Mammary epithelial cell (primary cell): ENCODE measurements at regions not wholly inside any gene's neighbourhood (a gene's known extent, or its start where the extent isn't known, plus 50 kb on each side); places are given as distances from the start of the nearest gene placed in this dataset.

Experiments
- EZH2 ChIP-seq: IDR thresholded peaks from 2 replicates; pipeline ENCODE4 v1.6.1; 2012; ENCODE audit warnings: low read length, inconsistent platforms, borderline replicate concordance
- TF ChIP-seq, protein P1 (sequence below), 2 donors: IDR thresholded peaks in 1 of 2; conservative IDR thresholded peaks in 1 of 2; 2 replicates each; pipeline ENCODE4 v1.5.1; 2011 to 2012; ENCODE audit warnings: inconsistent platforms in 2 of 2, low read length in 2 of 2, mild to moderate bottlenecking in 2 of 2, control low read depth in 1 of 2, low read depth in 1 of 2; ENCODE audit not compliant: insufficient read depth in 1 of 2; ENCODE audit errors: extremely low read depth in 1 of 2

DNA sequence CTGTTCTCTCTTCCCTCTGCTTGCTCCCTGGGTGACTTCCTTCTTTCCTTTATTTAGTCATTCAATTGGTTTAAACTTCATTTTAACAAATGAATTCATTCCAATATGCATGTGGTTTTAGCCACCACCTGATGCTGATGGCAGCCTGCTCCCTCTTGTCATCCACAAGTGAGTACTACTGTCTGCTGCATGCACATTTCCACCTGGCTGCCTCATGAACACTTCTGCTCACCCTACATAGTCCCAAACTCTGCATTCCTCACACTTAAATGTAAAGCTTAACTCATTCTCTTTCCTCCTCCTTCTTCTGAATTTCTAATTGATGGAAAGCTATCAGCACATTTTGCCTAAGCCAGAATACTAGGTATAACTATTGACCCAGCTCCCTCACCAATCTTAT is 184.7 kb upstream of the ZNF462 start:
- TF ChIP-seq, protein P1, sequence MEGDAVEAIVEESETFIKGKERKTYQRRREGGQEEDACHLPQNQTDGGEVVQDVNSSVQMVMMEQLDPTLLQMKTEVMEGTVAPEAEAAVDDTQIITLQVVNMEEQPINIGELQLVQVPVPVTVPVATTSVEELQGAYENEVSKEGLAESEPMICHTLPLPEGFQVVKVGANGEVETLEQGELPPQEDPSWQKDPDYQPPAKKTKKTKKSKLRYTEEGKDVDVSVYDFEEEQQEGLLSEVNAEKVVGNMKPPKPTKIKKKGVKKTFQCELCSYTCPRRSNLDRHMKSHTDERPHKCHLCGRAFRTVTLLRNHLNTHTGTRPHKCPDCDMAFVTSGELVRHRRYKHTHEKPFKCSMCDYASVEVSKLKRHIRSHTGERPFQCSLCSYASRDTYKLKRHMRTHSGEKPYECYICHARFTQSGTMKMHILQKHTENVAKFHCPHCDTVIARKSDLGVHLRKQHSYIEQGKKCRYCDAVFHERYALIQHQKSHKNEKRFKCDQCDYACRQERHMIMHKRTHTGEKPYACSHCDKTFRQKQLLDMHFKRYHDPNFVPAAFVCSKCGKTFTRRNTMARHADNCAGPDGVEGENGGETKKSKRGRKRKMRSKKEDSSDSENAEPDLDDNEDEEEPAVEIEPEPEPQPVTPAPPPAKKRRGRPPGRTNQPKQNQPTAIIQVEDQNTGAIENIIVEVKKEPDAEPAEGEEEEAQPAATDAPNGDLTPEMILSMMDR (conservative IDR thresholded peaks at IDR 0.05 in 1 of 2, IDR thresholded peaks at IDR 0.05 in 1 of 2; ENCODE audit: extremely low read depth in 1 of 2, insufficient read depth in 1 of 2, low read depth in 1 of 2, low read length in 2 of 2): no peak
- no peak for TF ChIP-seq EZH2
